ENCODE measurements at regions not wholly inside any gene's neighbourhood (a gene's known extent, or its start where the extent isn't known, plus 50 kb on each side); places are given as distances from the start of the nearest gene placed in this dataset.
"Not testable (repeated sequence)": the region's sequence is repeated elsewhere in the genome, so short reads cannot be mapped to it uniquely, and the experiment has no call there.

DNA sequence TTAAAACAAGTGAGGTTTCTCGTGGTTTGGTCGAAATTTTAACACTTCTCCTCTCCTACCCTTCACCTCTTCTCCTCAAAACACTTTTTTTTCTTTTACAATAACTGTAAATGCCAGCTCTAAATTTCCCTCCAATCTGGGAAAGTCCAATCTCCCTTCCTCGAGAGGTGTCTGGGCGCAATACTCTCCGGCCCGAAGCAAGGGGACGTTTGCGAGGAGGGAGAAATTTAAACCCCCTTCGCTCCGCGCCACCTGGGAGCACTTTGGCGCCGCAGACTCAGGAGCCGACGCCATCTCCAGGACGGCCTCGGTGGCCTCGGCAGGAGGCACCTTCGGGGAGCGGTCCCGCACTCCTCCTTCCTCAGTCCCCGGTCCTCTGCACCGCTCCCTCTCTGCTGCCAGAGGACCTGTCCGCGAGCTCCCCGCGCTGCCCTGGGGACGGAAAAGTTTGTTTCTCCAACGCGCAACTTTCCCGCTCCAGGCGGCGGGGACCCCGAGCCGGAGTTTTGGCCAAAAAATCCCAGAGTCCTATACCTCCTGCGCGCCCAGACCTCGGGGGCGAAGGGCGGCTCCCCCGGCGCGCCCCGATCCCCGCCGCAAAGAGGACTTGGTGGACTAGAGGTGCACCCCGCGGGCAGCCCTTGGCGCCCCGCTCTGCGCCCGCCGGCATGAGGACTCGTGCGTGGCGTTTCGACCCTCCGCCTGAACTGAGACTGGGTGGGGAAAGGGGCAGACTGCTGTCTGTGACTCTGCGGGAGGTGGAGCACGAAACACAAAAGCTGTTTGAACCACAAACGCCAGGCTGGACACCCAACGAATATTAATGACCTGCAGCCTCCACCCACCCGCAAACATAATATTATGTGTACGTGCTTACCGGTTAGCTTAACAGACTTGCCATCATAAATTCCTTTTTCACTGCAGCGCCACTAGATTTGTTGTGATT, 95.2 kb upstream of the HMGA2 start:
- intact Hi-C loops (cut with micrococcal nuclease; ENCODE audit: unreplicated experiment) (no loop called here), in situ Hi-C loops (cut with HindIII; ENCODE audit: low pct_unique_long_range_greater_than_20kb, low sequenced_read_pairs) (no loop called here)
- no peak for TF ChIP-seq TCF7L2 (IDR thresholded peaks at IDR 0.05; ENCODE audit: low read depth, low read length)
- TF ChIP-seq SIN3A (IDR thresholded peaks at IDR 0.05; ENCODE audit: borderline replicate concordance, insufficient read depth, low read depth, low read length), result no peak
- TF ChIP-seq, protein P1, sequence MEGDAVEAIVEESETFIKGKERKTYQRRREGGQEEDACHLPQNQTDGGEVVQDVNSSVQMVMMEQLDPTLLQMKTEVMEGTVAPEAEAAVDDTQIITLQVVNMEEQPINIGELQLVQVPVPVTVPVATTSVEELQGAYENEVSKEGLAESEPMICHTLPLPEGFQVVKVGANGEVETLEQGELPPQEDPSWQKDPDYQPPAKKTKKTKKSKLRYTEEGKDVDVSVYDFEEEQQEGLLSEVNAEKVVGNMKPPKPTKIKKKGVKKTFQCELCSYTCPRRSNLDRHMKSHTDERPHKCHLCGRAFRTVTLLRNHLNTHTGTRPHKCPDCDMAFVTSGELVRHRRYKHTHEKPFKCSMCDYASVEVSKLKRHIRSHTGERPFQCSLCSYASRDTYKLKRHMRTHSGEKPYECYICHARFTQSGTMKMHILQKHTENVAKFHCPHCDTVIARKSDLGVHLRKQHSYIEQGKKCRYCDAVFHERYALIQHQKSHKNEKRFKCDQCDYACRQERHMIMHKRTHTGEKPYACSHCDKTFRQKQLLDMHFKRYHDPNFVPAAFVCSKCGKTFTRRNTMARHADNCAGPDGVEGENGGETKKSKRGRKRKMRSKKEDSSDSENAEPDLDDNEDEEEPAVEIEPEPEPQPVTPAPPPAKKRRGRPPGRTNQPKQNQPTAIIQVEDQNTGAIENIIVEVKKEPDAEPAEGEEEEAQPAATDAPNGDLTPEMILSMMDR (IDR thresholded peaks at IDR 0.05), result no peak
- TF ChIP-seq, protein P2, sequence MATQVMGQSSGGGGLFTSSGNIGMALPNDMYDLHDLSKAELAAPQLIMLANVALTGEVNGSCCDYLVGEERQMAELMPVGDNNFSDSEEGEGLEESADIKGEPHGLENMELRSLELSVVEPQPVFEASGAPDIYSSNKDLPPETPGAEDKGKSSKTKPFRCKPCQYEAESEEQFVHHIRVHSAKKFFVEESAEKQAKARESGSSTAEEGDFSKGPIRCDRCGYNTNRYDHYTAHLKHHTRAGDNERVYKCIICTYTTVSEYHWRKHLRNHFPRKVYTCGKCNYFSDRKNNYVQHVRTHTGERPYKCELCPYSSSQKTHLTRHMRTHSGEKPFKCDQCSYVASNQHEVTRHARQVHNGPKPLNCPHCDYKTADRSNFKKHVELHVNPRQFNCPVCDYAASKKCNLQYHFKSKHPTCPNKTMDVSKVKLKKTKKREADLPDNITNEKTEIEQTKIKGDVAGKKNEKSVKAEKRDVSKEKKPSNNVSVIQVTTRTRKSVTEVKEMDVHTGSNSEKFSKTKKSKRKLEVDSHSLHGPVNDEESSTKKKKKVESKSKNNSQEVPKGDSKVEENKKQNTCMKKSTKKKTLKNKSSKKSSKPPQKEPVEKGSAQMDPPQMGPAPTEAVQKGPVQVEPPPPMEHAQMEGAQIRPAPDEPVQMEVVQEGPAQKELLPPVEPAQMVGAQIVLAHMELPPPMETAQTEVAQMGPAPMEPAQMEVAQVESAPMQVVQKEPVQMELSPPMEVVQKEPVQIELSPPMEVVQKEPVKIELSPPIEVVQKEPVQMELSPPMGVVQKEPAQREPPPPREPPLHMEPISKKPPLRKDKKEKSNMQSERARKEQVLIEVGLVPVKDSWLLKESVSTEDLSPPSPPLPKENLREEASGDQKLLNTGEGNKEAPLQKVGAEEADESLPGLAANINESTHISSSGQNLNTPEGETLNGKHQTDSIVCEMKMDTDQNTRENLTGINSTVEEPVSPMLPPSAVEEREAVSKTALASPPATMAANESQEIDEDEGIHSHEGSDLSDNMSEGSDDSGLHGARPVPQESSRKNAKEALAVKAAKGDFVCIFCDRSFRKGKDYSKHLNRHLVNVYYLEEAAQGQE (IDR thresholded peaks at IDR 0.05; ENCODE audit: insufficient read depth in 1 of 2, low read depth in 2 of 2, low read length in 1 of 2), result no peak
- no peak for TF ChIP-seq POLR2AphosphoS5 (IDR thresholded peaks at IDR 0.05; ENCODE audit: low read depth, low read length)
- H3K4me1 ChIP-seq (ENCODE audit: control insufficient read depth, insufficient read depth, low read length), result no peaks in the 10 kb centered on the region
- peak overlapping the region in 1 of 2 experiments; percentile 27; a peak in 1 of 4 replicates for H3K4me3 ChIP-seq (ENCODE audit: low read depth in 2 of 2, low read length in 2 of 2)
- BruUV-seq (replicated peaks), result no TSS peak
- peaks cover 3% of the 10 kb centered on the region; the same call in 1 of the 2 replicates for H3K9me3 ChIP-seq (ENCODE audit: control insufficient read depth, insufficient read depth, low read depth, low read length)
- CTCF ChIA-PET, result no interaction called here
- H3K27ac ChIP-seq (ENCODE audit: low read length), result no peak overlapping the region
- no peaks in the 10 kb centered on the region for H3K36me3 ChIP-seq (ENCODE audit: control insufficient read depth, insufficient read depth, low read length)
- H3K27me3 ChIP-seq (ENCODE audit: control insufficient read depth, insufficient read depth, low read length), result no peaks in the 10 kb centered on the region
- ATAC-seq (no peak), DNase-seq (ENCODE audit: low read depth, low spot score) (no peak)
- POLR2A ChIA-PET, result no interaction called here

DNA sequence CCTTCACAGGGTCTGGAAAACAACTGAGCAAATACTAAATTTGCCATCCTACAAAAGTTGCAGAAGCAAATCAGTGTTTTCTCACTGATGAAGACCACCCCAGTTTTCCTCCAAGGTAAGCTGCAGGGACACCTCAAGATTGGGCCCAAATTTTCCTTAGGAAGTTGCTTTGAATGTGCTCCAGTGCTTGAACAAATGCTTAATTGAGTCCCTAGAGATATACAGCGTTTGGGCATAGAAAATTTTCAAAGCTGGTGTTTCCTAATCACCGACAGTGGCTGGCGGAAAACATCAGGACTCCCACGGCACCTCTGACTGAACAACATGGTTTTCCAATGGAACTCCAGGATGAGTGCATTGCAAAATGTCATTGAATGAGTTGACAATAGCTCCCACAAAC, 92.5 kb upstream of the HMGA2 start:
- no TSS peak for BruUV-seq (replicated peaks)
- no peak for ATAC-seq
- no peak for DNase-seq (ENCODE audit: low read depth, low spot score)
- Histone ChIP-seq H3K4me3 (ENCODE audit: low read depth in 2 of 2, low read length in 2 of 2) (no peak overlapping the region), H3K27me3 (ENCODE audit: control insufficient read depth, insufficient read depth, low read length) (no peaks in the 10 kb centered on the region), H3K36me3 (ENCODE audit: control insufficient read depth, insufficient read depth, low read length) (no peaks in the 10 kb centered on the region), H3K4me1 (ENCODE audit: control insufficient read depth, insufficient read depth, low read length) (no peaks in the 10 kb centered on the region), H3K27ac (ENCODE audit: low read length) (no peak overlapping the region), H3K9me3 (ENCODE audit: control insufficient read depth, insufficient read depth, low read depth, low read length) (peaks cover 3% of the 10 kb centered on the region; the same call in 1 of the 2 replicates)
- CTCF ChIA-PET, result no interaction called here
- POLR2A ChIA-PET, result no interaction called here
- intact Hi-C loops (cut with micrococcal nuclease; ENCODE audit: unreplicated experiment), result no loop called here
- in situ Hi-C loops (cut with HindIII; ENCODE audit: low pct_unique_long_range_greater_than_20kb, low sequenced_read_pairs), result no loop called here
- TF ChIP-seq POLR2AphosphoS5 (IDR thresholded peaks at IDR 0.05; ENCODE audit: low read depth, low read length) (no peak), TCF7L2 (IDR thresholded peaks at IDR 0.05; ENCODE audit: low read depth, low read length) (no peak), SIN3A (IDR thresholded peaks at IDR 0.05; ENCODE audit: borderline replicate concordance, insufficient read depth, low read depth, low read length) (no peak)
- TF ChIP-seq, protein P1 (IDR thresholded peaks at IDR 0.05), result no peak
- TF ChIP-seq, protein P2 (IDR thresholded peaks at IDR 0.05; ENCODE audit: insufficient read depth in 1 of 2, low read depth in 2 of 2, low read length in 1 of 2), result no peak

DNA sequence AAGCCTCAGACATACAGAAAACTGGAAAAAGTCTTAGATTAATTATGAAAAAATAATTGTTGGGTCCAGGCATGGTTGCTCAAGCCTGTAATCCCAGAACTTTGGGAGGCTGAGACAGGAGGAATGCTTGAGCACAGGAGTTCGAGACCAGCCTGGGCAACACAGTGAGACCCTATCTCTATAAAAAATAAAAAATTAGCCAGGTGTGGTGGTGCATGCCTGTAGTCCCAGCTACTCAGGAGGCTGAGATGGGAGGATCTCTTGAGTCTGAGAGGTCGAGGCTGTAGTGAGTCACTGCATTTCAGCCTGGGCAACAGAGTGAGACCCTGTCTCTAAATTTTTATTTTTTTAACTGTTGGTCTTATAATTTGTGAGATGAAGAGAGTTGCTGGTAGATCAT, 90.6 kb upstream of the HMGA2 start:
- BruUV-seq (replicated peaks); H3K27me3 ChIP-seq (ENCODE audit: control insufficient read depth, insufficient read depth, low read length); H3K36me3 ChIP-seq (ENCODE audit: control insufficient read depth, insufficient read depth, low read length); CTCF ChIA-PET; H3K4me1 ChIP-seq (ENCODE audit: control insufficient read depth, insufficient read depth, low read length); ATAC-seq; H3K9me3 ChIP-seq (ENCODE audit: control insufficient read depth, insufficient read depth, low read depth, low read length); intact Hi-C loops (cut with micrococcal nuclease; ENCODE audit: unreplicated experiment); H3K4me3 ChIP-seq (ENCODE audit: low read depth in 2 of 2, low read length in 2 of 2); POLR2A ChIA-PET; H3K27ac ChIP-seq (ENCODE audit: low read length); in situ Hi-C loops (cut with HindIII; ENCODE audit: low pct_unique_long_range_greater_than_20kb, low sequenced_read_pairs); DNase-seq (ENCODE audit: low read depth, low spot score): not testable (repeated sequence)

Data from Panc1 (cell line).